Left hindlimb (tissue), 1 donor: ENCODE measurements at regions not wholly inside any gene's neighbourhood (a gene's known extent, or its start where the extent isn't known, plus 50 kb on each side); places are given as distances from the start of the nearest gene placed in this dataset.

ENCODE experiments used
- DNase-seq: peaks from one replicate; pipeline ENCODE4 v3.0.0-alpha.2; 2018

DNA sequence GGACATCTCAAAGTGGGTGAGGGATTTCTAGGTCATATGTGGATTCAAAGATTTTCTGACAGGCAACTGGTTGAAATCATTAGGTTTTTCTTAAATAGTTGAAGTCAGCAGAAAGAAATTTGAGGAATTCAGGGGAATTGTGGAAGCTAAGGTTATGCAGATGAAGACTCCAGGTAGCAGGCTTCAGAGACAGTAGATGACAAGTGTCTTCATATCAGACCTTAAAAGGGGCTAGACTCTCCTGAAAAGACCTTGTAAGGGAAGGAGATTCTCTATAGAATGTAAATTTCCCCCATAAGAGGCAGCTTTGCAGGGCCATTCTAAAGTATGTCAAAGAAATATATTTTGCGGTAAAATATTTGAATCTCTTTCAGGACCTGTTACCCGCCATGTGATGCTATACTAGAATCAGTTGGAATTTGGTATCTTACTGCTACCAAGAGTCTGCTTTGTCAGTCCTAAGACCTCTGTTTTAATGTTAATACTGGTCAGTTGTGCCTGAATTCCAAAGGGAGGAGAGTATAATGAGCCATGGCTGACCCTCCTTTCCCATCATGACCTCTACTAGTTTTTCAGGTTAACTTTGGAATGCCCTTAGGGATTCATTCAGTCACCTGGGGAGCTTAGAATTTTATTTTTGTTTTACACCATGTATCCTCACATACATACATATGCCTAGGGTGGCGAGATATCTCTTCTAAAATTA, 1115.5 kb upstream of the SLC10A2 start:
- DNase-seq: no peak

DNA sequence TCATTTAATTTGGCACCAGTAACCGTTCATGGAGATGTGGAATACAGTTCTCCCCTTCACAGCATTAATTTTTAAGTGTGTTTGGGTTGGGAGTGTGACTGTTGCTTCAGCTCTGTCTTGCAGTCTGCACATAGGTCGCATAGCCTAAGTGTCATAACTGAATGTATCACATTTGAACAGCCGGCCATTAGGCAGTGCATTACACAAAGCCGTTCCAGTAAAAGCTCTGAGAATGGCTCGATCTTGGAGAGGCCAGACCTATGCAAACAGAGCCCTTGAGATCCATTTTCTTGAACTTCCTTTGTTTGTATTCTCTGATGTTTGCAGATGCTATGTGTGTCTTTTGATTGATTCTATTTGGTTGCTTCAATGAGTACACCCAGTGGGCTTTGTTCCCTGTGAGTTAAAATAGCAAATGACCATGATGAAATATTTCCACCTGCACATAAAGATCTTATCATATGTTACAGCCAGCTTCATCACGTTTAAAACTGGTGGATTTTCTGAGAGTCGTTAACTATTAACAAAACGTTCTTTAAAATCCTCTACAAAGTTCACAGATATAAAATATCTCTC, 1104.9 kb upstream of the SLC10A2 start:
- DNase-seq: no peak

GRCh38 chr13:104163866-104164630, 1097.8 kb upstream of the SLC10A2 start:
- DNase-seq: no peak

- no peak for DNase-seq
Observed at GRCh38 chr13:104160536-104160935, 1094.3 kb upstream of the SLC10A2 start.

GRCh38 chr13:104143760-104144416, 1077.7 kb upstream of the SLC10A2 start:
- DNase-seq: no peak

- DNase-seq: no peak
Observed at GRCh38 chr13:104140552-104140951, 1074.3 kb upstream of the SLC10A2 start.

- no peak for DNase-seq
Observed at GRCh38 chr13:104137416-104137815, 1071.2 kb upstream of the SLC10A2 start.

DNA sequence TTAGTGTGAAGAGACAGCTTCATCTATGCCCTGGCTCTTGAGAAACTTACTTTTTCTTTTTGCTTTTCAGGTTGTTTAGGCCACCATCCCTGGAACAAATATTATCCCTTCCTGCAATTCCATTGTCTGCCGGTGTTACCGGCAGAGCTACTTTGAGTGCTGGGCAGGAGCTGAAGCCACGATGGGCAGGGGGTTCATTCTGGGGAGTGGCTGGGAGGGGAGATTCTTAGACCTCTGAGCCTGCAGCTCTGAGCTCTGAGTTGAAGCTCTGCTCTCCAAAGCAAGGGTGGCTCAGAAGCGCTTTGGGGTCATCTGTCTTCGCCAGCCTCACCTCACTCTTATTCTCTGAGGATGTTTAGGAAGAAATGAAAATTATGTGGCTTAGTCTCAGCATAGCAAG, 1066.6 kb upstream of the SLC10A2 start:
- DNase-seq: no peak

- DNase-seq: no peak
Observed at GRCh38 chr13:104114101-104114500, 1047.9 kb upstream of the SLC10A2 start.

DNA sequence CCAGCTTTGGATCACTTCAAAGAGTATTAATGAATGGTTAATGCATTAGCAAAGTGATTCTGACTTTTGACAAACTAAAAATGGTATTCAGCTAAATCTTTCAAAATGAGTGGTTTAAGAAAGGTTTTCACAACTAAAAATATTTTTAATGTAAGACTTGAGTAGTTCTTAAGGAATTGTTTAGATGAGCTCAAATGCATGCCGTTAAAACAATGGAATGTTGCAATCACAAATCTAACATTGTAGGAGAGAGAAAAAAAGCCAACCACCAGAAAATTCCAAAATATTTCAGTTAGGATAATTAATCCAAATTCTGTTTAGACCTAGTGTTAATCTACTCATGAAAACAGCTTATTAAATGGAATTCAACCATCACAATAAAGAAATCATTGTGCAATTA, 1044.8 kb upstream of the SLC10A2 start:
- DNase-seq: no peak

GRCh38 chr13:104106705-104107393, 1040.6 kb upstream of the SLC10A2 start:
- DNase-seq: no peak

DNA sequence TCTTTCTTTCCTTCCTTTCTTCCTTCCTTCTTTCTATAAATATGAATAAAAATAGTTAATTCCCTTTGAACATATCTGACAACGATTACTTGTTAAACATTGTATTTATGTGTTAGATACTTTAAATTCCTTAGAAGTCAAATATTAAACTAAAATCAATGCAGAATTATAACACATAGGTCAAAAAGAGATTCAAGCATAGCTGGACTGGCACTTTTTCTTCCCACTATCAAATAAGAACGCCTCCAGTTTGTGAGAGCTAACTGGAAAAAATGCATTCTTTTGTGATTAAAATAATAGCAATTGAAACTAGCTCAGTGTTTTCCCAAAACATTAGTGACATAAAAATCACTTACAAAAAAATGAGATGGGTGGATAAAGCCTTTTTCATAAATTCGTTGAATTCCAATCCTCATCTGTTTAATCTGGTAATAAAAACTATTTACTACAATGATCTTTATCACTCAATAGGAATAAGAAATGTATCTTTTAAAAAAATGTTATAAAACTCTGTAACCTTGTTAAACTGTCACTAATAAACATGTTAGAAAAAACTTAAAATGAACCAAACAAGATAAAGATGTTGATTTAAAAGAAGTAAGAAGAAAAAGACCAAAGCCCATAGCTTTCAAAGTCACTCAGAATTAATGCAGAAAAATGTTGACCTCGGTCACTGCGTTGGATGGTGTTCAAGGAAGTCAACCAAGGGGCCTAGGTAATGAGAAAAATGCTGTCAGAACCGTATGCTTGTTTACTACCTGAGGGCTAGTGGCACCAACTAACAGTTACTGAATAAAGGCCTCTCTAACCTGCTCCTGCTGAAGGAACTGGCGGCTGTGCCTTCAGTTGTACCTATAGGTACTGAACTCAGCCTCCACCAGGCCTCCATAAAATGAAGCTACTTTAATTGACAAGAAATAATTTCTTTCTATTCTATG, 1039.5 kb upstream of the SLC10A2 start:
- no peak for DNase-seq

DNA sequence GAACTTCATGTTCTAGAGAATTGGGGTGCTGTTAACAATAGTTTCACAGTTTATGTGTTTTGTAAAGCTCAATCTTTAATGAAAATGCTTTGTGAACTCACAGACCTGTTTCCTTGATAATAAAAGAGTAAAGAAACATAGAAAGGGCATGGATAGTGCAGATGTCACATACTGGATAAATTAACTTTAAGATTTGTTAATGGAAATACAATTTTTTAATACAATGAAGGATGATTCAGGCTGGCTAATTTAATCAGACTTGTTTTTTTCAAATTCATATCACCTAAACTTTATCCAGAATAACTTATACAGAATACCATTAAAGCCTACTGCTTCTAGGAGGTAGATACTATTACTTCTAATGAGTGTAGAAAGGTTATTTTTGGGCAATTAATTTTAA, 1033.5 kb upstream of the SLC10A2 start:
- no peak for DNase-seq

GRCh38 chr13:104098421-104098820, 1032.2 kb upstream of the SLC10A2 start:
- DNase-seq: no peak

DNA sequence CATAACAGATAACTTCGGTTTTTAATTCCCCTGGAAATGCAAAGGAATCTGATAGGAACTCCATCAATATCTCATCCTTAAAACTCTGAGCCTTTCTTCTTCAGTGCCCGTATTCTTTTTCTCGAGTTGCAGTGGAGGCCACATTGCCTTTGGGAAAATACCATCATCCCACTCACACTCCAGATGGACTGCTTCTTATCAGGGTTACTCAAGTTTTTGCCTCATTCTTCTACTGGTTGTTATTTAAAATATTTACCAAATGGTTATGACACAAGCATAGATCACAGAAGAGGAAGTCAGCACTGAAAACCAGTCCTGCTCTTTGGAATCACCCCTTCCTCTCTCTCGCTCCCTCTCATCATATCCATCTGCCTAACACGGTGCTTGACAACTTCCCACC, 1020.5 kb upstream of the SLC10A2 start:
- no peak for DNase-seq

GRCh38 chr13:104086210-104086609, 1020.0 kb upstream of the SLC10A2 start:
- DNase-seq: no peak

GRCh38 chr13:104085611-104086010, 1019.4 kb upstream of the SLC10A2 start:
- DNase-seq: no peak

GRCh38 chr13:104074326-104074725, 1008.1 kb upstream of the SLC10A2 start:
- no peak for DNase-seq

GRCh38 chr13:104071806-104072205, 1005.6 kb upstream of the SLC10A2 start:
- DNase-seq: no peak

DNA sequence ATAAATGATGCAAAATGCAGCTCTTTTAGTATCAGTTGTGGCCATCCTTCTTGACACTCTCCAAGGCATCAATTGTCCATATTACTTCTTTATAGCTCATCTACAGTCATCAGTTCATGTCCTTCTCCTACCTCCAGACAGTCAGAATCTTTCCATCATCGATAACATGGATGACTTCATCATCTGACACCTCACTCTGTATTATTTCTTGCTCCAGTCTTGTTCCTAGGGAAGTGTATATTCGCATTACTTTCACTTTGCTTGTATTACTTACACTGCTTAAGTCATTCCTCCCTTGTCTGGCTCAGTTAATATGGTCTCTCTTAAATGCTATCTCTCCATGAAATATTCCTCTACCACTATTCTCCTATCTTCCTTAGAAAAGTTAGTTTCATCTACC, 999.1 kb upstream of the SLC10A2 start:
- no peak for DNase-seq

DNA sequence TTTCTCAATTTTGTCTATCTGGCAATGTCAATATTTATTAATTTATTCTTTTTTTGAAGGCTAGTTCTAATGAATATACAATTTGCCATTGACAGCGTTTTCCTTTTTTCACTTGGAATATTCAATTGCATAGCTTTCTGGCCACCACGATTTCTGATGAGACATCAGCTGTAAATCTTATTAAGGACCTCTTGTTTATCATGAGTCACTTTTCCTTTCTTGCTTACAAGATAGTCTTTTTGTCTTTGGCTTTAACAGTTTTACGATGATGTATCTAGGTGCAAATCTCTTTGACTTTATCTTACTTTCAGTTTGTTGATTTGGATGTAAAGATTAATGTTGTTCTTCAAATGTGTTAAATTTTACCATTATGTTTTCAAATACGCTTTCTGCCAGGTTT, 991.6 kb upstream of the SLC10A2 start:
- no peak for DNase-seq

GRCh38 chr13:104045907-104046306, 979.7 kb upstream of the SLC10A2 start:
- DNase-seq: no peak
